Cardiac muscle cell (in vitro differentiated cells and primary cell): ENCODE measurements at regions not wholly inside any gene's neighbourhood (a gene's known extent, or its start where the extent isn't known, plus 50 kb on each side); places are given as distances from the start of the nearest gene placed in this dataset.

Experiments
- DNase-seq, 2 donors: peaks; one replicate each; pipeline versions ENCODE4 v3.0.0 to v3.0.0-alpha.2; 2010 to 2017; ENCODE audit warnings: low read depth in 1 of 2, low spot score in 1 of 2
- H3K27ac ChIP-seq: fragments of 200-600 bp; sonication (generic); 2 replicates; pipeline ENCODE4 v1.5.1; 2016
- H3K27me3 ChIP-seq: fragments of 200-600 bp; sonication (generic); 2 replicates; pipeline ENCODE4 v1.6.0; 2016; ENCODE audit warnings: control low read depth
- H3K36me3 ChIP-seq: fragments of 200-600 bp; sonication (generic); 2 replicates; pipeline ENCODE4 v1.5.1; 2016; ENCODE audit warnings: control low read depth
- H3K4me1 ChIP-seq: fragments of 200-600 bp; sonication (generic); 2 replicates; pipeline ENCODE4 v1.8.1; 2017; ENCODE audit warnings: low read depth, mild to moderate bottlenecking, mixed run types
- H3K4me3 ChIP-seq: fragments of 200-600 bp; sonication (generic); 2 replicates; pipeline ENCODE4 v1.5.1; 2016; ENCODE audit warnings: mild to moderate bottlenecking
- H3K9me3 ChIP-seq: fragments of 200-600 bp; sonication (generic); 2 replicates; pipeline ENCODE4 v1.5.1; 2017; ENCODE audit warnings: low read depth, mild to moderate bottlenecking, control low read depth
- TF ChIP-seq, protein P1 (sequence below): IDR thresholded peaks from 2 replicates; pipeline ENCODE4 v1.5.1; 2012; ENCODE audit warnings: low read depth, mild to moderate bottlenecking, low read length

DNA sequence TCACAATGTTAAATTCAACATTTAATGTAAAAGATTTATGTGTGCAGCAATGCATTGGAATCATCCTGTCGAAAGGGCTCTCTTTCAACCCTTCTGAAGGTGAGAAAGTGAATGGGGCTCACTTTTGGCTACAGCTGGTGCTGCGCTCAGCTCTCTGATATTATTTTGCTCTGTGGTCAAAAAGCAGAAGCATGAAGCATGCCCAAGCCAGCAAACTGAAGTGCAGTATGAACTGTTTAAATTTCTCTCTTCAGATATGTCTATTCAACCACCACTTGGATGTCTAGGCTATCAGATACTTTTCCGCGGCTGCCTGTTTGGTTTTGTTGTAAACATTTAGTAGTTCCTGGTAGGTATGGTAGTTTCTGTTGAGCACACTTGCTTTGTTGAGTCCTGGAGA is 216.9 kb upstream of the TMPRSS15 start:
- Histone ChIP-seq H3K9me3 (no peaks in the 10 kb centered on the region), H3K4me3 (no peak overlapping the region), H3K4me1 (no peaks in the 10 kb centered on the region), H3K27me3 (no peaks in the 10 kb centered on the region), H3K36me3 (no peaks in the 10 kb centered on the region), H3K27ac (no peak overlapping the region)
- DNase-seq = no peak
- TF ChIP-seq, protein P1, sequence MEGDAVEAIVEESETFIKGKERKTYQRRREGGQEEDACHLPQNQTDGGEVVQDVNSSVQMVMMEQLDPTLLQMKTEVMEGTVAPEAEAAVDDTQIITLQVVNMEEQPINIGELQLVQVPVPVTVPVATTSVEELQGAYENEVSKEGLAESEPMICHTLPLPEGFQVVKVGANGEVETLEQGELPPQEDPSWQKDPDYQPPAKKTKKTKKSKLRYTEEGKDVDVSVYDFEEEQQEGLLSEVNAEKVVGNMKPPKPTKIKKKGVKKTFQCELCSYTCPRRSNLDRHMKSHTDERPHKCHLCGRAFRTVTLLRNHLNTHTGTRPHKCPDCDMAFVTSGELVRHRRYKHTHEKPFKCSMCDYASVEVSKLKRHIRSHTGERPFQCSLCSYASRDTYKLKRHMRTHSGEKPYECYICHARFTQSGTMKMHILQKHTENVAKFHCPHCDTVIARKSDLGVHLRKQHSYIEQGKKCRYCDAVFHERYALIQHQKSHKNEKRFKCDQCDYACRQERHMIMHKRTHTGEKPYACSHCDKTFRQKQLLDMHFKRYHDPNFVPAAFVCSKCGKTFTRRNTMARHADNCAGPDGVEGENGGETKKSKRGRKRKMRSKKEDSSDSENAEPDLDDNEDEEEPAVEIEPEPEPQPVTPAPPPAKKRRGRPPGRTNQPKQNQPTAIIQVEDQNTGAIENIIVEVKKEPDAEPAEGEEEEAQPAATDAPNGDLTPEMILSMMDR = no peak

DNA sequence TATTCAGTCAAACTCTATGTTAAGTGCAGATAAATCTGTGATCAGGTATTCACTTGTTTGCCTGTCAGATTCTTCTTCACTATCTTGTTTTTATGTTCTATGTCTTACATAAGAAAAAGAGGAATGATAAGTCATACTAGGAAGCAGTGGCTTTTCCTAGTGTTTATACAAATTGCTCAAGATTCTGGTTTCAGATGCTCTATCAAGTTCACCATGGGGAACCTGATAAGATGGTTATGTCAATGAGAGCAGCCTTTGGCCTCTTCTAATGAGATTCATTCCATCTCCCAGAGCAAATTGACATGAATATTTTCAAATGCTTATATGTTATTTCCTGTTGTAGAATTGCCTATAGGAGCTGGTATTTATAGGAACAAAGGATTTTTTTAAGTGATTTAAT is 218.8 kb upstream of the TMPRSS15 start:
- TF ChIP-seq, protein P1 = no peak
- H3K9me3 ChIP-seq = no peaks in the 10 kb centered on the region
- DNase-seq = no peak
- no peaks in the 10 kb centered on the region for H3K4me1 ChIP-seq
- no peak overlapping the region for H3K27ac ChIP-seq
- H3K4me3 ChIP-seq = no peak overlapping the region
- H3K27me3 ChIP-seq = no peaks in the 10 kb centered on the region
- H3K36me3 ChIP-seq = no peaks in the 10 kb centered on the region

DNA sequence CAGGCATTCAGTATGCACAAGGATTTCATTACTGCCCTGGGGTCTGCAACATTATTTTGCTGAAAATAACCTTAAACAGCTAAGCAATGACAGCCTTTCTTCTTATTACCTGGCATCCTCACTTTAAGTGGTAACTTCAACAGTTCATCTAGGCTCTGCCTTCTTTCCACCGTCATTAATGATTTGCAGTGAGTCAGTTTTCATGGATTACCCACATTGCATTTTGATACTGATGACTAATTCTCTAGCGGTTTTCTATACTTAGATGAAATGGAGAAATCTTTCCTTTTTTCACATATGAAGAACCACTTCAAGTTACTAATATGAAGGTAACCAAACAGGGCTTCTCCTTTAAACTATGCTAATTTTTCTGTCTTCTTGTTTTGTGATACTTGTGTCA is 226.9 kb upstream of the TMPRSS15 start:
- Histone ChIP-seq H3K27ac (no peak overlapping the region), H3K27me3 (no peaks in the 10 kb centered on the region), H3K4me3 (no peak overlapping the region), H3K4me1 (peaks cover 6% of the 10 kb centered on the region), H3K9me3 (no peaks in the 10 kb centered on the region), H3K36me3 (no peaks in the 10 kb centered on the region)
- no peak for DNase-seq
- TF ChIP-seq, protein P1 = no peak

DNA sequence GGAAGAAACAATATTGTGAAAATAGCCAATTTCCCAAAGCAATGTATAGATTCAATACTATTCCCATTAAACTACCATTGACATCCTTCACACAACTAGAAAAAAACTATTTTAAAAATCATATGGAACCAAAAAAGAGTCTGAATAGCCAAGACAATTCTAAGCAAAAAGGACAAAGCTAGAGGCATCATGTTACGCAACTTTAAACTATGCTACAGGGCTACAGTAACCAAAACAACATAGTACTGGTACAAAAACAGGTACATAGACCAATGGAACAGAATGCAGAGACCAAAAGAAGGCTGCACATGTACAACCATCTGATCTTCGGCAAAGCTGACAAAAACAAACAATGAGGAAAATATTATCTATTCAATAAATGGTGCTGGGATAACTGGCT is 233.3 kb upstream of the TMPRSS15 start:
- H3K4me1 ChIP-seq = peaks cover 6% of the 10 kb centered on the region
- no peaks in the 10 kb centered on the region for H3K9me3 ChIP-seq
- TF ChIP-seq, protein P1 = no peak
- H3K4me3 ChIP-seq = no peak overlapping the region
- DNase-seq = no peak
- H3K27me3 ChIP-seq = no peaks in the 10 kb centered on the region
- no peaks in the 10 kb centered on the region for H3K36me3 ChIP-seq
- H3K27ac ChIP-seq = no peak overlapping the region

DNA sequence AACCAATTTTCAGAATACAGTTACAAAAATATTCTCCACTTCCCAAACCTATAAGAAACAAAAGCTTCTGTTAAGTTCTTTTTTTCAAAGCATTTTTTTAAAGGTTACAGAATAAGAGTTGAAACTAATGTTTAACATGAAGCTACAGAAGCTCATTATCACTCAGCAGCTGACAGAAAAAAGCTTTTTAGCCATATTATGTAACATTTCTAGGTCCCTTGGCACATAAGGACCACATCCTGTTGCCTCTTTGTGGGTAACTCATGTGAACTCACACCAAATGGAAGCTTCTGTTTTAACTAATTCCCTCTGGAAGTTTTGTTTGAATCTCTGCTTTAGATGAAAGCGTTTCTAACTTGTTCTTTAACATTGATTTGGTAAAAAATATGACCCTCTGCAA is 242.5 kb upstream of the TMPRSS15 start:
- Histone ChIP-seq H3K27me3 (no peaks in the 10 kb centered on the region), H3K36me3 (no peaks in the 10 kb centered on the region), H3K4me1 (no peaks in the 10 kb centered on the region), H3K27ac (no peak overlapping the region), H3K9me3 (no peaks in the 10 kb centered on the region), H3K4me3 (no peak overlapping the region)
- TF ChIP-seq, protein P1 = no peak
- DNase-seq = no peak

DNA sequence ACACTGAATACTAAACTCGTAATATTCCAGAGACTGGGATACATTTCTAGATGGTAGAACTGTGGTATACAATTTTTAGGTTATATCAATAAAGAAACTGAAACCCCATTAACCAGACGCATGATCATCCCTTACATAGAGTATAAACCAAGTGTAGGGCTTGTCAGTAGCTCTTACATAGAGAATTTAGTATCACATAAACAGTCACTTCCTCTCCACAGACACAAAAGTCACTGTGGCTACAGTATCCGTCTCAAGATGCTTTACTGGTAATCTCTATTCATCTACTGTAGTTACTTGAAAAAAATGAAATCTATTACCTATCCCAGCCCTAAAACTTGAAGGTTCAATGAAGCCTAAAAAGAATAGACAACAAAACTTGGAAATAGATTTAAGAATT is 252.3 kb upstream of the TMPRSS15 start:
- Histone ChIP-seq H3K27me3 (no peaks in the 10 kb centered on the region), H3K4me3 (no peak overlapping the region), H3K4me1 (no peaks in the 10 kb centered on the region), H3K27ac (no peak overlapping the region), H3K9me3 (no peaks in the 10 kb centered on the region), H3K36me3 (no peaks in the 10 kb centered on the region)
- TF ChIP-seq, protein P1 = no peak
- no peak for DNase-seq
